Breast epithelium (tissue), 4 donors: ENCODE measurements at regions not wholly inside any gene's neighbourhood (a gene's known extent, or its start where the extent isn't known, plus 50 kb on each side); places are given as distances from the start of the nearest gene placed in this dataset.

Experiments
- DNase-seq, 2 donors: peaks; one replicate each; pipeline ENCODE4 v3.0.0-alpha.2; 2019; ENCODE audit warnings: low spot score in 2 of 2
- H3K27ac ChIP-seq, 2 donors: fragments of 200-600 bp; sonication (generic) in 1 of 2; one replicate each; pipeline ENCODE4 v1.5.1; 2016 to 2019; ENCODE audit warnings: mild to moderate bottlenecking in 1 of 2
- H3K27me3 ChIP-seq, 2 donors: fragments of 200-600 bp; sonication (generic) in 1 of 2; one replicate each; pipeline versions ENCODE4 v1.5.1 to v1.6.0; 2017 to 2019; ENCODE audit warnings: control low read depth in 1 of 2, mild to moderate bottlenecking in 1 of 2
- H3K36me3 ChIP-seq: fragments of 200-600 bp; one replicate; pipeline ENCODE4 v1.5.1; 2019
- H3K4me1 ChIP-seq, 2 donors: fragments of 200-600 bp; sonication (generic); one replicate each; pipeline ENCODE4 v1.5.1; 2016 to 2019; ENCODE audit warnings: control low read depth in 1 of 2
- H3K4me3 ChIP-seq, 3 donors: fragments of 200-600 bp; sonication (generic); 1 replicate in 2 of 3; 2 replicates in 1 of 3; pipeline ENCODE4 v1.5.1; 2016 to 2019; ENCODE audit warnings: mild to moderate bottlenecking in 3 of 3, moderate library complexity in 2 of 3
- H3K9me3 ChIP-seq, 2 donors: fragments of 200-600 bp; sonication (generic) in 1 of 2; one replicate each; pipeline ENCODE4 v1.5.1; 2016 to 2019; ENCODE audit warnings: control low read depth in 1 of 2
- CTCF ChIP-seq, 3 donors: fragments of 450-650 bp; IDR thresholded peaks; one replicate each; pipeline ENCODE4 v1.5.1; 2016 to 2017; ENCODE audit warnings: antibody characterized with exemption in 3 of 3, mild to moderate bottlenecking in 3 of 3, moderate library complexity in 3 of 3
- POLR2A ChIP-seq: fragments of 450-650 bp; IDR thresholded peaks from one replicate; pipeline ENCODE4 v1.6.1; 2016; ENCODE audit warnings: antibody characterized with exemption, mild to moderate bottlenecking, moderate library complexity
- POLR2AphosphoS5 ChIP-seq, 3 donors: sonication (generic); formaldehyde crosslinking; IDR thresholded peaks; one replicate each; pipeline ENCODE4 v1.6.1; 2017; ENCODE audit warnings: antibody characterized with exemption in 3 of 3
- intact Hi-C: fragments of 100-400 bp; cut with DNase I; formaldehyde crosslinking; loops from one replicate; pipeline ENCODE4 v1.15.1; 2023; ENCODE audit warnings: low total_unique reads

GRCh38 chr3:933326-933725 lies 159.5 kb upstream of the CNTN6 start:
- TF ChIP-seq POLR2AphosphoS5 (IDR thresholded peaks at IDR 0.05) (no peak), CTCF (IDR thresholded peaks at IDR 0.05) (no peak), POLR2A (no peak)
- DNase-seq = no peak
- Histone ChIP-seq H3K4me1 (no peaks in the 10 kb centered on the region), H3K9me3 (no peaks in the 10 kb centered on the region), H3K27ac (no peak overlapping the region), H3K4me3 (no peak overlapping the region), H3K36me3 (no peaks in the 10 kb centered on the region), H3K27me3 (no peaks in the 10 kb centered on the region)
- intact Hi-C loops = no loop called here

GRCh38 chr3:944786-945185 lies 148.0 kb upstream of the CNTN6 start:
- no peak for DNase-seq
- no peaks in the 10 kb centered on the region for H3K9me3 ChIP-seq
- H3K4me1 ChIP-seq = no peaks in the 10 kb centered on the region
- TF ChIP-seq POLR2A = no peak
- TF ChIP-seq POLR2AphosphoS5 (IDR thresholded peaks at IDR 0.05) = no peak
- TF ChIP-seq CTCF (IDR thresholded peaks at IDR 0.05) = no peak
- intact Hi-C loops = loop anchor here (5.0 kb wide), 1 partner anchor 578 kb away; no protein-coding TSS in a partner anchor
- H3K36me3 ChIP-seq = no peaks in the 10 kb centered on the region
- H3K4me3 ChIP-seq = no peak overlapping the region
- no peaks in the 10 kb centered on the region for H3K27me3 ChIP-seq
- no peak overlapping the region for H3K27ac ChIP-seq

- no peak overlapping the region for H3K27ac ChIP-seq
- intact Hi-C loops = loop anchor here (5.0 kb wide), 1 partner anchor 577 kb away; no protein-coding TSS in a partner anchor
- no peak for DNase-seq
- H3K4me1 ChIP-seq = no peaks in the 10 kb centered on the region
- no peak overlapping the region for H3K4me3 ChIP-seq
- TF ChIP-seq CTCF (IDR thresholded peaks at IDR 0.05) (no peak), POLR2AphosphoS5 (IDR thresholded peaks at IDR 0.05) (no peak), POLR2A (no peak)
- no peaks in the 10 kb centered on the region for H3K36me3 ChIP-seq
- no peaks in the 10 kb centered on the region for H3K9me3 ChIP-seq
- no peaks in the 10 kb centered on the region for H3K27me3 ChIP-seq
Observed at GRCh38 chr3:945738-946137, 147.1 kb upstream of the CNTN6 start.

- TF ChIP-seq CTCF (IDR thresholded peaks at IDR 0.05) = no peak
- TF ChIP-seq POLR2A = no peak
- TF ChIP-seq POLR2AphosphoS5 (IDR thresholded peaks at IDR 0.05) = no peak
- Histone ChIP-seq H3K27ac (no peak overlapping the region), H3K4me1 (no peaks in the 10 kb centered on the region)
Observed at GRCh38 chr3:952906-953305, 139.9 kb upstream of the CNTN6 start.

GRCh38 chr3:963255-963654 lies 129.6 kb upstream of the CNTN6 start:
- Histone ChIP-seq H3K4me1 (no peaks in the 10 kb centered on the region), H3K27ac (no peak overlapping the region), H3K27me3 (no peaks in the 10 kb centered on the region), H3K4me3 (no peak overlapping the region), H3K36me3 (no peaks in the 10 kb centered on the region), H3K9me3 (no peaks in the 10 kb centered on the region)
- intact Hi-C loops = no loop called here
- no peak for DNase-seq
- TF ChIP-seq POLR2AphosphoS5 (IDR thresholded peaks at IDR 0.05) (no peak), POLR2A (no peak), CTCF (IDR thresholded peaks at IDR 0.05) (no peak)

More at GRCh38 chr3:952906-953305, 139.9 kb upstream of the CNTN6 start:
- no peaks in the 10 kb centered on the region for H3K27me3 ChIP-seq
- no peak for DNase-seq
- intact Hi-C loops = no loop called here
- H3K36me3 ChIP-seq = no peaks in the 10 kb centered on the region
- H3K9me3 ChIP-seq = no peaks in the 10 kb centered on the region
- no peak overlapping the region for H3K4me3 ChIP-seq
